RWPE1 (cell line): ENCODE measurements at regions not wholly inside any gene's neighbourhood (a gene's known extent, or its start where the extent isn't known, plus 50 kb on each side); places are given as distances from the start of the nearest gene placed in this dataset.

Experiments
- CTCF ChIA-PET: fragments of 350-600 bp; sonication (Branson Sonifier 250); formaldehyde crosslinking; extraction: SDS; loops from one replicate; lab custom pipeline; 2021; lab: Yijun Ruan, JAX
- POLR2A ChIA-PET: fragments of 400-600 bp; formaldehyde crosslinking; extraction: SDS; loops from one replicate; lab custom pipeline; 2020; ENCODE audit warnings: antibody characterized with exemption; ENCODE audit not compliant: low non-redundant PET; lab: Yijun Ruan, JAX
- DNase-seq: peaks from one replicate; pipeline ENCODE4 v3.0.0; 2012; ENCODE audit warnings: low spot score
- H3K27ac ChIP-seq: fragments of 450-650 bp; 2 replicates; pipeline ENCODE4 v1.5.1; 2017
- CTCF ChIP-seq: fragments of 450-650 bp; conservative IDR thresholded peaks from 2 replicates; pipeline ENCODE4 v1.5.1; 2017; ENCODE audit warnings: low read depth, mild to moderate bottlenecking

DNA sequence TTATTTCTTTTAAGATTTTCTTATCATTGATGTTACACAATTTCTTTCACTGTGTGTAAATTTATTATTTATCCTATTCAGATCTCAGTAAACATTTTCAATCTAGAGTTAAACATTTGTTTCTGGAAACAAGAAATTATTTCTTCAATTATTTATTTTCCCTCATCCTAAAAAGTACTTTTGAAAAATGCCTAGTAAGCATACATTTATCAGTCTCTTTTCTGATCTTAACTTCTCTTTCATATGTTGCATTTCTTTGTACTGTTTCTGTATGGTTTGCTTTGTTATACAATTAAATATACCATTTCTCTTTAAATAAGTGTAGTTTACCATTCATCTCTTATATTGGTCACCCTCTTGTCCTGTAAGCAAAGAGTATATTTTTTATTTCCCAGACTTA is 263.2 kb downstream of the C12orf50 start:
- no peak for TF ChIP-seq CTCF
- CTCF ChIA-PET, result interaction anchor here (0.6 kb wide), 1 partner anchor 158 kb away, joined by 5 read pairs; no protein-coding TSS in a partner anchor

DNA sequence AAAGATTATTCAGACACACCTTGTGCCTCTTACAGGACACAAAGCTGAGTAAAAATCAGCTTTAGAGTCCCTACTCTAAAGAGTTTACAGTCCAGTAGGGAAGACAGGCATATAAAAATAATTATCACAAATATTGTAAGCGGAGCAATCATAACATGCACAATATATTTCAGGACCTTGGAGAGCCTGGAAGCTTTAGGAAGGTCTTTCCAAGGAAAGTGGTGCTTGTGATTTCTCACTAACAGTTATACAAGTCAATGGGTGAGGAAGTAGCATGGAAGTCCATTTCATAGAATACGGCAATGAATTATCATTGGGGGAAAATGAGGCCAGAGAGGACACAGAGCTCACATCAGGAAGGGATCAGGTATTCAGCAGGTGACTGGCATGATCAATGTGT is 268.3 kb downstream of the C12orf50 start:
- TF ChIP-seq CTCF, result no peak
- POLR2A ChIA-PET, result no interaction called here
- DNase-seq, result no peak
- CTCF ChIA-PET, result no interaction called here
- no peak overlapping the region for H3K27ac ChIP-seq

More for the DNA sequence above, 263.2 kb downstream of the C12orf50 start:
- POLR2A ChIA-PET, result no interaction called here
- no peak overlapping the region for H3K27ac ChIP-seq
- DNase-seq, result no peak

DNA sequence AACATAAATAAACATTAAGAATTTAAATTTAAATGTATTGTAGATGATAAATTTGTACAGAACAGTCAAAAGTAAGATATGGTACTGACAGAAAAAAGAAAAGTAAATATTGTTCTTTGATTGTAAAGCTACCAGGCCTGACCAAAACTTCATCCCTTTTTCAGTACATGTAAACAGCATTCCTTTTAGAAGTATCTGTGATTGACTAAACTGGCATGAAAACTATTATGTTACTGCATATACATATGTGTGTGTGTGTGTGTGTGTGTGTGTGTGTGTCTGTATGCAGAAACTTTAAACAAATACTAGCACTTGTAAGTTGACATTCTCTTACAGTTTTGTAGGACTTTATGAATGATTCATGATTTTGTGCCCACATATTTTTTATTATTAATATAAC is 270.9 kb downstream of the C12orf50 start:
- DNase-seq, result no peak
- no peak for TF ChIP-seq CTCF
- ChIA-PET CTCF (no interaction called here), POLR2A (no interaction called here)
- no peak overlapping the region for H3K27ac ChIP-seq

DNA sequence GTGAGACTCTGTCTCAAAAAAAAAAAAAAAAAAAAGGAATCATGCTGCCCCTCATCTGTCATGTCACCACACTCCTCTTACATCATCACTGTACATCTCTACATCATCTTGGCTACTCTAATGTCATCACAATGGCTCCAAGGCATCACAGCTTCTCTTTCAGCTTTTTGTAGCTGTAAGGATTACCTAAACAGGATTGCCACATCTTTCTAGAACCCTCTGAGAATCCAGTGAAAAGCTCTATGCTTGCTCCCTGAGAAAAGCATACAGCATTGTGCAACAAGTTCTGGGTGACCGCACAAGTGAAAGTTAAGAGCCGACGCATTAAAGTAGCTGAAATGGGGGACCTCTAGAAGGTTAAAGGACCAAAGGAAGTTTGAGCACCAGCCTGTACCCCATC is 272.5 kb downstream of the C12orf50 start:
- no peak for TF ChIP-seq CTCF
- DNase-seq, result no peak
- ChIA-PET POLR2A (no interaction called here), CTCF (no interaction called here)
- no peak overlapping the region for H3K27ac ChIP-seq

DNA sequence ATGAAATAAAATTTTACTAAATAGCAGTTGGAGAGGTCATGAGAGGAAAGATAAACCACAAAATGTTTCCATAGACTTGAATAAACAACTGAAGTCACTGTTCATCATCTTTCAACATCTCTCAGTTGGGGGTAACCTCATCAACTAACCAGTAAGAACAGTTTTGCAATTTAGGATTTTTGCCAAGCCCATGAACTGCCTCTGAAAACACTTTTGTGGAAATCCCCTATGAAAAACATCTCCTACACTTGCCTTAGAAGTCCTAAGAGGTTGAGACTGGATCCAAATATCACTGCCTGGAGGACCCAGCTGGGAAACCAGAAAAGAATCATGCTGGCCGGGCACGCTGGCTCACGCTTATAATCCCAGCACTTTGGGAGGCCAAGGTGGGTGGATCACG is 273.1 kb downstream of the C12orf50 start:
- DNase-seq, result no peak
- ChIA-PET POLR2A (no interaction called here), CTCF (no interaction called here)
- TF ChIP-seq CTCF, result no peak
- no peak overlapping the region for H3K27ac ChIP-seq

GRCh38 chr12:87728931-87729593 is 300.1 kb downstream of the C12orf50 start:
- H3K27ac ChIP-seq, result no peak overlapping the region
- ChIA-PET POLR2A (no interaction called here), CTCF (interaction anchor here (0.7 kb wide), 2 partner anchors 116 to 157 kb away, joined by 3 read pairs; no protein-coding TSS in a partner anchor)
- no peak for TF ChIP-seq CTCF
- no peak for DNase-seq
